BE2C (cell line): ENCODE measurements at regions not wholly inside any gene's neighbourhood (a gene's known extent, or its start where the extent isn't known, plus 50 kb on each side); places are given as distances from the start of the nearest gene placed in this dataset.

ENCODE experiments used
- DNase-seq: peaks from one replicate; pipeline ENCODE4 v3.0.0-alpha.2; 2020
- H3K27me3 ChIP-seq: fragments of 250-450 bp; sonication (Bioruptor Pico); 2 replicates; pipeline ENCODE4 v1.5.1; 2020; ENCODE audit warnings: mild to moderate bottlenecking
- H3K36me3 ChIP-seq: fragments of 250-450 bp; sonication (Bioruptor Pico); 2 replicates; pipeline ENCODE4 v1.5.1; 2020; ENCODE audit warnings: mild to moderate bottlenecking
- H3K4me1 ChIP-seq: fragments of 250-450 bp; sonication (Bioruptor Pico); 2 replicates; pipeline ENCODE4 v1.5.1; 2020
- H3K4me3 ChIP-seq: 2 replicates; pipeline ENCODE4 v1.5.1; 2011; ENCODE audit warnings: low read depth, low read length
- H3K9me3 ChIP-seq: fragments of 250-450 bp; sonication (Bioruptor Pico); 2 replicates; pipeline ENCODE4 v1.5.1; 2020
- CTCF ChIP-seq: IDR thresholded peaks from 2 replicates; pipeline ENCODE4 v1.5.1; 2012; ENCODE audit warnings: mild to moderate bottlenecking, low read depth, low read length

- no peaks in the 10 kb centered on the region for H3K27me3 ChIP-seq
- no peak for TF ChIP-seq CTCF
- DNase-seq = no peak
Observed at GRCh38 chr3:146883288-146883687, 278.1 kb upstream of the PLSCR5 start.

DNA sequence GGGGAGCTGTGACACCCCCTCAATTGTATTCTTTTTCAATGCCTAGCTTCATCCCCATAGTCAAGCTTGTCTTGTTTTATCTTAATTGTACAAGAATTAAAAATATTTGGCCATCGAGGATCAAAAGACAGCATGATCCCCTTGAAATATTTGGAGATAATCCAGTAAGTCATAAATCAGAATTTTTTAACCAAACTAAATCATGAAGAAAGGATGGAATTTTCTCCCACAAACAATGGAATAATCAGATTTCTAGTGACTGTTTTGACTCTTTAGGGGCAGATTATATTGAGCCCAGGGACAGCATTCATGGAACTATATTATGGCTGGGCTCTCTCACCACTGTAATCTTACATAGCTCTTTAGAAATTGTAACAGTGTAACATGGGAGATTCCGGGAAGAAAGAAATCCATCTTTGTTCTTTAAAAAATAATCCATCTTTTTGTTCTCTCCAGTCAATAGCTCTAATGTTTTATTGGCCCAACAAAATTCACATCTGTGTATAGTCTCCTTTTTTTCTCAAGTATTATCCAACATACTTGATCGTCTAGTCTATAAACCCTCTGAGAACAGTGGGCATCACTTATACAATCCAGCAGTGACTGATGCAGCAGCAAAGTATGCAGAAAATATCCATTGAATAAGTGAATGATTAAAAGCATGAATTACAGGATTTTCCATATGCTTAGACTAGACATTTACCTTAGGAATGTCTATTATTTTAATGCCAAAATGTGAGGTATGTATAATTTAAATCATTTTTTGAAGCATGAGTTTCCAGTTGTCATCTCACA, 277.0 kb upstream of the PLSCR5 start:
- no peak for DNase-seq
- no peaks in the 10 kb centered on the region for H3K36me3 ChIP-seq
- no peak overlapping the region for H3K4me3 ChIP-seq
- H3K4me1 ChIP-seq = no peaks in the 10 kb centered on the region
- no peaks in the 10 kb centered on the region for H3K9me3 ChIP-seq
- no peak for TF ChIP-seq CTCF
- H3K27me3 ChIP-seq = no peaks in the 10 kb centered on the region

More at GRCh38 chr3:146883288-146883687, 278.1 kb upstream of the PLSCR5 start:
- Histone ChIP-seq H3K9me3 (no peaks in the 10 kb centered on the region), H3K36me3 (no peaks in the 10 kb centered on the region), H3K4me1 (no peaks in the 10 kb centered on the region), H3K4me3 (no peak overlapping the region)

- DNase-seq = no peak
- Histone ChIP-seq H3K36me3 (no peaks in the 10 kb centered on the region), H3K4me1 (no peaks in the 10 kb centered on the region), H3K4me3 (no peak overlapping the region), H3K9me3 (no peaks in the 10 kb centered on the region), H3K27me3 (no peaks in the 10 kb centered on the region)
- TF ChIP-seq CTCF = no peak
Observed at GRCh38 chr3:146881356-146881755, 276.2 kb upstream of the PLSCR5 start.

DNA sequence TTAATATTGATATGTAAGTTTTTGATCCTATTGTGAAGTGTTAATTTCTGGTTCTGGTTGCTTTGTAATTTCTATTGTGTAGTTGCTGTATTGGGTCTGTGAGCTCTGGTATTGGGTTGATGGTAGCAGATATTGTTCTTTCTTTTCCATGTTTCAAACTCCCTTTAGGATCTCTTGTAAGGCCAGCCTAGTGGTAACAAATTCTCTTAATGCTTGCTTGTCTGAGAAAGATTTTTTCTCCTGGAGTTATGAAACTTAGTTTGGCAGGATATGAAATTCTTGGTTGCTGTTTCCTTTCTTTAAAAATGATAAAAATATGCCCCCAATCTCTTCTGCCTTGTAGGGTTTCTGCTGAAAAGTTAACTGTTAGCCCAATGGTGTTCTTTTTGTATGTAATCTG, 268.6 kb upstream of the PLSCR5 start:
- DNase-seq = no peak
- H3K4me1 ChIP-seq = no peaks in the 10 kb centered on the region
- no peaks in the 10 kb centered on the region for H3K9me3 ChIP-seq
- no peak overlapping the region for H3K4me3 ChIP-seq
- TF ChIP-seq CTCF = no peak
- no peaks in the 10 kb centered on the region for H3K27me3 ChIP-seq
- no peaks in the 10 kb centered on the region for H3K36me3 ChIP-seq

GRCh38 chr3:146865175-146865755, 260.1 kb upstream of the PLSCR5 start:
- Histone ChIP-seq H3K36me3 (no peaks in the 10 kb centered on the region), H3K4me1 (no peaks in the 10 kb centered on the region), H3K27me3 (no peaks in the 10 kb centered on the region), H3K9me3 (no peaks in the 10 kb centered on the region), H3K4me3 (no peak overlapping the region)
- no peak for TF ChIP-seq CTCF
- no peak for DNase-seq

DNA sequence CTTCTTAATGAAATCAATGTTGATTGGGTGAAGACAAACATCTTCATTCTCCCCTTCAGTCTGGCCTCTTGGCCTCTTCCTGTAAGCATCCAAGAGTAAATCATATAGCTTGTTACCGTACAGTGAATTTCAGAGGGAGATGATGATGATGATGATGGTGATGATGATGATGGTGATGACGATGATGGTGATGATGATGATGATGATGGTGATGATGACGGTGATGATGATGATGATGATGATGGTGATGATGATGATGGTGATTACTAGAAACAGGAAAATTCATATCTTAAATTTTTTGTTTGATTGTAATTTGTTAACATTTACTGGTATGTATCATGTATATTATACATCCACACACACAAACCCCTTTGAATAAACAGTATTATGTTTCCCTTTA, 256.1 kb upstream of the PLSCR5 start:
- H3K9me3 ChIP-seq = no peaks in the 10 kb centered on the region; the same call in 1 of the 2 replicates
- no peak overlapping the region for H3K4me3 ChIP-seq
- no peaks in the 10 kb centered on the region for H3K4me1 ChIP-seq
- no peak for DNase-seq
- H3K27me3 ChIP-seq = no peaks in the 10 kb centered on the region
- no peak for TF ChIP-seq CTCF
- H3K36me3 ChIP-seq = no peaks in the 10 kb centered on the region
